Gastroesophageal sphincter (tissue), 4 donors: ENCODE measurements at regions not wholly inside any gene's neighbourhood (a gene's known extent, or its start where the extent isn't known, plus 50 kb on each side); places are given as distances from the start of the nearest gene placed in this dataset.

ENCODE experiments used
- ATAC-seq: fragments of 150-250 bp; one replicate; pipeline ENCODE4 v1.9.1; 2016; ENCODE audit warnings: mild to moderate bottlenecking, moderate library complexity
- H3K27ac ChIP-seq, 4 donors: fragments of 200-600 bp; sonication (generic) in 3 of 4; 1 replicate in 3 of 4; 2 replicates in 1 of 4; pipeline ENCODE4 v1.5.1; 2016 to 2019
- H3K27me3 ChIP-seq: fragments of 200-600 bp; sonication (generic); one replicate; pipeline ENCODE4 v1.5.1; 2019
- H3K36me3 ChIP-seq, 2 donors: fragments of 200-600 bp; sonication (generic); one replicate each; pipeline ENCODE4 v1.5.1; 2019; ENCODE audit warnings: control low read depth in 1 of 2
- H3K4me1 ChIP-seq, 3 donors: fragments of 200-600 bp; sonication (generic); 1 replicate in 2 of 3; 2 replicates in 1 of 3; pipeline ENCODE4 v1.5.1; 2016 to 2019; ENCODE audit warnings: control low read depth in 2 of 3
- H3K4me3 ChIP-seq, 2 donors: fragments of 200-600 bp; sonication (generic); one replicate each; pipeline ENCODE4 v1.5.1; 2019; ENCODE audit warnings: mild to moderate bottlenecking in 1 of 2, moderate library complexity in 1 of 2
- H3K9me3 ChIP-seq, 3 donors: fragments of 200-600 bp; sonication (generic); one replicate each; pipeline ENCODE4 v1.5.1; 2017 to 2019; ENCODE audit warnings: control low read depth in 2 of 3
- CTCF ChIP-seq, 4 experiments: fragments of 200-600 bp in 2 of 4; fragments of 450-650 bp in 2 of 4; sonication (generic) in 1 of 4; IDR thresholded peaks; one replicate each; pipeline ENCODE4 v1.5.1; 2017 to 2019; ENCODE audit warnings: antibody characterized with exemption in 4 of 4, mild to moderate bottlenecking in 2 of 4, moderate library complexity in 2 of 4
- EP300 ChIP-seq: sonication (generic); formaldehyde crosslinking; IDR thresholded peaks from one replicate; pipeline ENCODE4 v1.6.1; 2017; ENCODE audit warnings: antibody characterized with exemption, mild to moderate bottlenecking
- POLR2A ChIP-seq, 2 donors: fragments of 450-650 bp; IDR thresholded peaks; one replicate each; pipeline ENCODE4 v1.6.1; 2017; ENCODE audit warnings: antibody characterized with exemption in 2 of 2, mild to moderate bottlenecking in 2 of 2, moderate library complexity in 1 of 2
- POLR2AphosphoS5 ChIP-seq: sonication (generic); formaldehyde crosslinking; IDR thresholded peaks from one replicate; pipeline ENCODE4 v1.6.1; 2017; ENCODE audit warnings: antibody characterized with exemption
- WGBS, 2 donors: methylation state at CpG; one replicate each; pipeline ENCODE4 v1.1.5; 2018; ENCODE audit warnings: low coverage in 1 of 2; 5-methylcytosine and 5-hydroxymethylcytosine counted together

DNA sequence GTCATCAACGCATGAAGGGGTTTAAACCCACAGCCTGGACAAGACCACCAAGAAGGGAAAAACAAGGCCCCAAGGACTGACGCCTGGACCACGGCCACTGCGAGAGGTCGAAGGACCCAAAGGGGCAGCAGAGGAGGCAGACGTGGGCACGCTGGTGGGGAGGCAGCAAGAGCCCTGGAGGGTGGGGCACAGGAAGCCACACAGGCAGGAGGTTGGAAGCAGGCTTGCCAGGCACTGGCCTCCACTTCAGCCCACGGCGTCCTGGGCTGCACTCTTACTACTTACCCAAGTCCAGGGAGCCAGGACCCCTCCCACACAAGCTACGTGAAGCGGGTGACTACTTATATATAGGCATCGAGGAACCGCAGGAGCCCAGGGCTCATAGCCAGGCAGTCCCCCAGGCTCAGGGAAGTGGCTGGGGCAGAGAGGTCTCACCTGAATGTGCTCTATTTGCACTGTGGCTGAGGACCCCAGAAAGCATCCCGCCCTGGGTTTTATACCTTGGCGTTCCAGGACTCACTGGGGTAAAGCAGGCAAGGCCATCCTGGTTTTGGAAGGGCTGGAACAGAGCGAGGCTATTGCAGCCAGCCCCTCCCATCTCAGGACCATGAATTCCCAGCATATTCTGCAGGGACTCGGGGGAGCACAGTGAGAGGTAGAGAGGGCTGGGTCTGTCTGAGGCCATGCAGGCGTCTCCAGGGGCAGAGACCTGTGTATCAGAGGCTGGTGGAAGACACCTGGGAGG lies 113.8 kb upstream of the AFDN start:
- peaks cover 34% of the 10 kb centered on the region for H3K27me3 ChIP-seq
- WGBS, 2 donors, result 72 to 91% methylated on average over 4 to 6 of the region's 18 CpGs
- TF ChIP-seq EP300 (no peak), POLR2AphosphoS5 (no peak), CTCF (IDR thresholded peaks at IDR 0.05) (no peak), POLR2A (IDR thresholded peaks at IDR 0.05) (no peak)
- no peaks in the 10 kb centered on the region for H3K36me3 ChIP-seq
- no peak overlapping the region for H3K27ac ChIP-seq
- H3K4me3 ChIP-seq, result no peak overlapping the region
- no peaks in the 10 kb centered on the region for H3K4me1 ChIP-seq
- no peaks in the 10 kb centered on the region for H3K9me3 ChIP-seq
- no peak for ATAC-seq

DNA sequence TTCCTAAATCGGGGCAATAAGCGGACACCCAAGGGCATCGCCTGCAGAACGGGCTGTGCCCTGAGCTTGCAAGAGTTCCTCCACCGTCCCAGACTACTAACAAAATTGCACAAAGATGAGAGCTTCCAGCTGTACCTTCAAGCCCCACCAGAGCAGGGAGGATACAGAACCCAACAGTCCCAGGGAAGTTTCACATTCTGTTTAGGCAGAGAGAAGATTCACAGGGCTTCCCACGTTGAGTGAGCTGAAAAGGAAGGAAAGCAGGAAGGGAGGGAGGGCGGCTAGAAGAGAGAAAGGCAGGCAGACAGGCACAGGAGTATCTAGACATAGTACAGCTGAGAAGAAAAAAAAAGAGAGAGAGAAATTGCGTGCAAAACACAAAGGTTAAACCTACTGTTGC lies 112.6 kb upstream of the AFDN start:
- ATAC-seq, result no peak
- no peaks in the 10 kb centered on the region for H3K9me3 ChIP-seq
- H3K4me3 ChIP-seq, result no peak overlapping the region
- H3K36me3 ChIP-seq, result no peaks in the 10 kb centered on the region
- WGBS, 2 donors, result 22 to 47% methylated on average over 3 to 6 of the region's 8 CpGs
- no peak overlapping the region for H3K27ac ChIP-seq
- TF ChIP-seq CTCF (IDR thresholded peaks at IDR 0.05), result no peak
- TF ChIP-seq POLR2AphosphoS5, result no peak
- no peak for TF ChIP-seq POLR2A (IDR thresholded peaks at IDR 0.05)
- TF ChIP-seq EP300, result no peak
- peaks cover 34% of the 10 kb centered on the region for H3K27me3 ChIP-seq
- no peaks in the 10 kb centered on the region for H3K4me1 ChIP-seq

- no peaks in the 10 kb centered on the region for H3K9me3 ChIP-seq
- H3K4me3 ChIP-seq, result no peak overlapping the region
- ATAC-seq, result no peak
- H3K4me1 ChIP-seq, result no peaks in the 10 kb centered on the region
- TF ChIP-seq CTCF (IDR thresholded peaks at IDR 0.05) (no peak), POLR2A (IDR thresholded peaks at IDR 0.05) (no peak), POLR2AphosphoS5 (no peak), EP300 (no peak)
- H3K36me3 ChIP-seq, result no peaks in the 10 kb centered on the region
- H3K27ac ChIP-seq, result no peak overlapping the region
- 100% methylated on average over 2 of the region's 9 CpGs; no CpG with 5 or more reads in 1 of the 2 donors for WGBS, 2 donors
- H3K27me3 ChIP-seq, result peaks cover 39% of the 10 kb centered on the region
Measured at GRCh38 chr6:167717455-167717854, 109.3 kb upstream of the AFDN start.

- Histone ChIP-seq H3K27me3 (peaks cover 39% of the 10 kb centered on the region), H3K27ac (no peak overlapping the region), H3K4me1 (no peaks in the 10 kb centered on the region), H3K36me3 (no peaks in the 10 kb centered on the region), H3K4me3 (no peak overlapping the region), H3K9me3 (no peaks in the 10 kb centered on the region)
- WGBS, 2 donors, result 100% methylated on average over 1 to 2 of the region's 2 CpGs
- no peak for ATAC-seq
- TF ChIP-seq EP300 (no peak), POLR2AphosphoS5 (no peak), CTCF (IDR thresholded peaks at IDR 0.05) (no peak), POLR2A (IDR thresholded peaks at IDR 0.05) (no peak)
Measured at GRCh38 chr6:167717867-167718266, 108.8 kb upstream of the AFDN start.

GRCh38 chr6:167719920-167720319 lies 106.8 kb upstream of the AFDN start:
- Histone ChIP-seq H3K27me3 (peaks cover 30% of the 10 kb centered on the region), H3K4me3 (no peak overlapping the region), H3K36me3 (no peaks in the 10 kb centered on the region), H3K4me1 (no peaks in the 10 kb centered on the region), H3K27ac (no peak overlapping the region), H3K9me3 (peaks cover 0 to 14% (median 0%) of the 10 kb centered on the region in 3 donors)
- 80 to 83% methylated on average over 2 to 8 of the region's 23 CpGs for WGBS, 2 donors
- no peak for ATAC-seq
- no peak for TF ChIP-seq CTCF (IDR thresholded peaks at IDR 0.05)
- TF ChIP-seq EP300, result no peak
- no peak for TF ChIP-seq POLR2A (IDR thresholded peaks at IDR 0.05)
- TF ChIP-seq POLR2AphosphoS5, result no peak
